HCT116 (cell line): ENCODE measurements at regions not wholly inside any gene's neighbourhood (a gene's known extent, or its start where the extent isn't known, plus 50 kb on each side); places are given as distances from the start of the nearest gene placed in this dataset.

Experiments
- ATAC-seq: fragments of 200-7000 bp; cut with Tn5 transposase; 2 replicates; pipeline ENCODE4 v1.9.1; 2020; ENCODE audit warnings: mild to moderate bottlenecking, moderate library complexity
- BruUV-seq: library from RNA; stranded (reverse); fragments of 400-500 nt; replicated peaks from 2 replicates; lab custom pipeline; 2021; lab: Mats Ljungman, UMichigan
- CTCF ChIA-PET: fragments of 300-600 bp; sonication (Branson Sonifier 250); formaldehyde crosslinking; loops from one replicate; lab custom pipeline; 2021; ENCODE audit warnings: antibody characterized with exemption; lab: Charles Lee
- POLR2A ChIA-PET: fragments of 300-600, 350-600 bp; sonication (Branson Sonifier 250); formaldehyde crosslinking; loops from one replicate; lab custom pipeline; 2021; ENCODE audit warnings: antibody characterized with exemption; lab: Charles Lee
- RAD21 ChIA-PET, 2 experiments: fragments of 300-600 bp; sonication (Branson Sonifier 250); formaldehyde crosslinking; loops; one replicate each; lab custom pipeline; 2023; ENCODE audit warnings: low total read pairs in 2 of 2; ENCODE audit not compliant: uncharacterized antibody in 2 of 2, unreplicated experiment in 2 of 2, low non-redundant PET in 1 of 2; lab: Charles Lee
- DNase-seq: peaks from one replicate; pipeline ENCODE4 v3.0.0-alpha.2; 2010; ENCODE audit warnings: low read depth, low spot score
- H2AFZ ChIP-seq: fragments of 200-600 bp; shearing (Covaris generic), sonication (generic); 2 replicates; pipeline ENCODE4 v1.6.1; 2017; ENCODE audit warnings: low read depth, mixed run types, mixed read lengths, antibody characterized with exemption, low read length; ENCODE audit not compliant: poor library complexity, severe bottlenecking
- H3K27ac ChIP-seq: 2 replicates; pipeline ENCODE4 v1.5.1; 2012; ENCODE audit warnings: low read depth, low read length
- H3K27me3 ChIP-seq: fragments of 200-600 bp; sonication (generic); 2 replicates; pipeline ENCODE4 v1.6.1; 2016; ENCODE audit warnings: mixed run types, low read length, mixed read lengths; ENCODE audit not compliant: insufficient read depth
- H3K36me3 ChIP-seq, 2 experiments: fragments of 200-500 bp in 1 of 2; fragments of 200-600 bp in 1 of 2; sonication (Bioruptor generic) in 1 of 2; sonication (generic) in 1 of 2; 2 replicates each; pipeline versions ENCODE4 v1.5.1 to v1.6.1; 2014 to 2016; ENCODE audit warnings: low read length in 2 of 2, inconsistent platforms in 1 of 2, mixed read lengths in 1 of 2, mixed run types in 1 of 2; ENCODE audit not compliant: insufficient read depth in 2 of 2, control insufficient read depth in 1 of 2
- H3K4me1 ChIP-seq, 2 experiments: fragments of 200-600 bp in 1 of 2; sonication (generic) in 1 of 2; 2 replicates each; pipeline versions ENCODE4 v1.5.1 to v1.6.1; 2012 to 2017; ENCODE audit warnings: low read length in 2 of 2, inconsistent platforms in 1 of 2, mild to moderate bottlenecking in 1 of 2, mixed read lengths in 1 of 2, mixed run types in 1 of 2, moderate library complexity in 1 of 2; ENCODE audit not compliant: insufficient read depth in 2 of 2, control insufficient read depth in 1 of 2
- H3K4me2 ChIP-seq: fragments of 200-600 bp; sonication (generic); 2 replicates; pipeline ENCODE4 v1.6.1; 2017; ENCODE audit warnings: mixed run types, low read length, mixed read lengths
- H3K4me3 ChIP-seq, 2 experiments: fragments of 200-600 bp in 1 of 2; sonication (generic) in 1 of 2; replicated peaks in 1 of 2; 2 replicates each; pipeline ENCODE4 v1.5.1; 2011 to 2016; ENCODE audit warnings: low read length in 2 of 2, control low read depth in 1 of 2, low read depth in 1 of 2, mild to moderate bottlenecking in 1 of 2, mixed read lengths in 1 of 2, mixed run types in 1 of 2
- H3K79me2 ChIP-seq: fragments of 200-600 bp; sonication (generic); 2 replicates; pipeline ENCODE4 v1.6.1; 2017; ENCODE audit warnings: mild to moderate bottlenecking, mixed run types, low read length, moderate library complexity, mixed read lengths; ENCODE audit not compliant: insufficient read depth
- H3K9ac ChIP-seq: fragments of 200-600 bp; sonication (generic); 2 replicates; pipeline ENCODE4 v1.6.1; 2016; ENCODE audit warnings: low read length, mixed read lengths
- H3K9me2 ChIP-seq: fragments of 200-600 bp; sonication (generic), shearing (Covaris generic); 2 replicates; pipeline ENCODE4 v1.6.1; 2017; ENCODE audit warnings: mixed run types, mild to moderate bottlenecking, moderate library complexity; ENCODE audit not compliant: insufficient read depth
- H3K9me3 ChIP-seq, 2 experiments: fragments of 200-500 bp in 1 of 2; fragments of 200-600 bp in 1 of 2; sonication (Bioruptor generic) in 1 of 2; sonication (generic) in 1 of 2; 2 replicates each; pipeline ENCODE4 v1.6.1; 2014 to 2017; ENCODE audit warnings: low read length in 2 of 2, mixed read lengths in 2 of 2, inconsistent platforms in 1 of 2, low read depth in 1 of 2, mild to moderate bottlenecking in 1 of 2, mixed run types in 1 of 2, moderate library complexity in 1 of 2; ENCODE audit not compliant: control insufficient read depth in 1 of 2, insufficient read depth in 1 of 2
- H4K20me1 ChIP-seq: fragments of 200-600 bp; sonication (generic), shearing (Covaris generic); 2 replicates; pipeline ENCODE4 v1.6.1; 2017; ENCODE audit warnings: mixed run types, mild to moderate bottlenecking, moderate library complexity; ENCODE audit not compliant: insufficient read depth
- CBX3 ChIP-seq: IDR thresholded peaks from 2 replicates; pipeline ENCODE4 v1.6.1; 2012; ENCODE audit warnings: low read depth
- CEBPB ChIP-seq: IDR thresholded peaks from 2 replicates; pipeline ENCODE4 v1.6.1; 2012; ENCODE audit warnings: low read depth
- EGR1 ChIP-seq: IDR thresholded peaks from 2 replicates; pipeline ENCODE4 v1.6.1; 2012; ENCODE audit warnings: low read depth
- ELF1 ChIP-seq: IDR thresholded peaks from 2 replicates; pipeline ENCODE4 v1.6.1; 2012; ENCODE audit warnings: low read depth, borderline replicate concordance
- FOSL1 ChIP-seq: IDR thresholded peaks from 2 replicates; pipeline ENCODE4 v1.6.1; 2012; ENCODE audit warnings: low read depth
- MAX ChIP-seq: IDR thresholded peaks from 2 replicates; pipeline ENCODE4 v1.6.1; 2012
- POLR2A ChIP-seq: IDR thresholded peaks from 2 replicates; pipeline ENCODE4 v1.7.0; 2011; ENCODE audit warnings: borderline replicate concordance; ENCODE audit not compliant: insufficient read depth, insufficient read length; ENCODE audit errors: extremely low read depth
- POLR2AphosphoS5 ChIP-seq: IDR thresholded peaks from 2 replicates; pipeline ENCODE4 v1.6.1; 2011; ENCODE audit warnings: mild to moderate bottlenecking, low read depth, low read length, moderate library complexity
- SIN3A ChIP-seq: IDR thresholded peaks from 2 replicates; pipeline ENCODE4 v1.6.1; 2012; ENCODE audit warnings: low read depth
- SP1 ChIP-seq: IDR thresholded peaks from 2 replicates; pipeline ENCODE4 v1.6.1; 2012; ENCODE audit warnings: low read depth
- SRF ChIP-seq: IDR thresholded peaks from 2 replicates; pipeline ENCODE4 v1.6.1; 2012; ENCODE audit warnings: low read depth
- TCF7L2 ChIP-seq: IDR thresholded peaks from 2 replicates; pipeline ENCODE4 v1.7.0; 2011; ENCODE audit warnings: borderline replicate concordance, inconsistent platforms; ENCODE audit not compliant: insufficient read depth, insufficient read length; ENCODE audit errors: extremely low read depth
- YY1 ChIP-seq: IDR thresholded peaks from 2 replicates; pipeline ENCODE4 v1.6.1; 2011; ENCODE audit warnings: low read length, low read depth, moderate library complexity, mild to moderate bottlenecking; ENCODE audit not compliant: insufficient replicate concordance; ENCODE audit errors: extremely low read depth
- ZFX ChIP-seq: fragments of 450-650 bp; IDR thresholded peaks from 2 replicates; pipeline ENCODE4 v1.6.1; 2017
- ZNF274 ChIP-seq: fragments of 200-500 bp; sonication (Bioruptor generic); IDR thresholded peaks from 2 replicates; pipeline ENCODE4 v1.6.1; 2014; ENCODE audit warnings: mild to moderate bottlenecking, low read depth, low read length, inconsistent platforms
- intact Hi-C: fragments of 100-400 bp; cut with micrococcal nuclease; formaldehyde crosslinking; loops from 2 replicates; pipeline ENCODE4 v1.10.0; 2022
- TF ChIP-seq, protein P1 (sequence below): IDR thresholded peaks from 2 replicates; pipeline ENCODE4 v1.6.1; 2012; ENCODE audit warnings: low read depth
- TF ChIP-seq, protein P2 (sequence below), 3 experiments: fragments of 200-600 bp in 1 of 3; sonication (generic) in 1 of 3; IDR thresholded peaks in 2 of 3; conservative IDR thresholded peaks in 1 of 3; 2 replicates each; pipeline ENCODE4 v1.5.1; 2012 to 2017; ENCODE audit warnings: low read depth in 2 of 3, low read length in 2 of 3, antibody characterized with exemption in 1 of 3, borderline replicate concordance in 1 of 3, control low read depth in 1 of 3, mild to moderate bottlenecking in 1 of 3, mixed read lengths in 1 of 3, mixed run types in 1 of 3, moderate library complexity in 1 of 3; ENCODE audit not compliant: insufficient read depth in 1 of 3

GRCh38 chr12:98446682-98447081 is 68.7 kb upstream of the TMPO start:
- H2AFZ ChIP-seq: no peak overlapping the region
- no peak overlapping the region for H3K27ac ChIP-seq
- BruUV-seq: no TSS peak
- H3K4me3 ChIP-seq: no peak overlapping the region
- H4K20me1 ChIP-seq: no peaks in the 10 kb centered on the region
- no peaks in the 10 kb centered on the region for H3K9me2 ChIP-seq
- no peaks in the 10 kb centered on the region for H3K9me3 ChIP-seq
- POLR2A ChIA-PET: no interaction called here
- no peak for TF ChIP-seq TCF7L2
- H3K4me2 ChIP-seq: no peak overlapping the region
- H3K27me3 ChIP-seq: no peaks in the 10 kb centered on the region
- ATAC-seq (no peak), DNase-seq (no peak)
- CTCF ChIA-PET: no interaction called here
- no peaks in the 10 kb centered on the region for H3K79me2 ChIP-seq
- intact Hi-C loops: no loop called here
- no peak overlapping the region for H3K9ac ChIP-seq
- no peaks in the 10 kb centered on the region for H3K4me1 ChIP-seq
- no peaks in the 10 kb centered on the region for H3K36me3 ChIP-seq
- RAD21 ChIA-PET: no interaction called here

- Histone ChIP-seq H4K20me1 (no peaks in the 10 kb centered on the region), H3K4me2 (no peak overlapping the region), H3K36me3 (no peaks in the 10 kb centered on the region)
- BruUV-seq: no TSS peak
- no peak for DNase-seq
- POLR2A ChIA-PET: no interaction called here
- no peak for TF ChIP-seq CBX3
- no peak for TF ChIP-seq SP1
- TF ChIP-seq POLR2A: no peak
- no peak for TF ChIP-seq POLR2AphosphoS5
- TF ChIP-seq YY1: no peak
- TF ChIP-seq ELF1: no peak
- no peak for TF ChIP-seq FOSL1
- TF ChIP-seq ZNF274: no peak
- TF ChIP-seq ZFX: no peak
- no peak for TF ChIP-seq CEBPB
- no peak for TF ChIP-seq TCF7L2
- TF ChIP-seq EGR1: no peak
- TF ChIP-seq MAX: no peak
- no peak for TF ChIP-seq SIN3A
- TF ChIP-seq, protein P1, sequence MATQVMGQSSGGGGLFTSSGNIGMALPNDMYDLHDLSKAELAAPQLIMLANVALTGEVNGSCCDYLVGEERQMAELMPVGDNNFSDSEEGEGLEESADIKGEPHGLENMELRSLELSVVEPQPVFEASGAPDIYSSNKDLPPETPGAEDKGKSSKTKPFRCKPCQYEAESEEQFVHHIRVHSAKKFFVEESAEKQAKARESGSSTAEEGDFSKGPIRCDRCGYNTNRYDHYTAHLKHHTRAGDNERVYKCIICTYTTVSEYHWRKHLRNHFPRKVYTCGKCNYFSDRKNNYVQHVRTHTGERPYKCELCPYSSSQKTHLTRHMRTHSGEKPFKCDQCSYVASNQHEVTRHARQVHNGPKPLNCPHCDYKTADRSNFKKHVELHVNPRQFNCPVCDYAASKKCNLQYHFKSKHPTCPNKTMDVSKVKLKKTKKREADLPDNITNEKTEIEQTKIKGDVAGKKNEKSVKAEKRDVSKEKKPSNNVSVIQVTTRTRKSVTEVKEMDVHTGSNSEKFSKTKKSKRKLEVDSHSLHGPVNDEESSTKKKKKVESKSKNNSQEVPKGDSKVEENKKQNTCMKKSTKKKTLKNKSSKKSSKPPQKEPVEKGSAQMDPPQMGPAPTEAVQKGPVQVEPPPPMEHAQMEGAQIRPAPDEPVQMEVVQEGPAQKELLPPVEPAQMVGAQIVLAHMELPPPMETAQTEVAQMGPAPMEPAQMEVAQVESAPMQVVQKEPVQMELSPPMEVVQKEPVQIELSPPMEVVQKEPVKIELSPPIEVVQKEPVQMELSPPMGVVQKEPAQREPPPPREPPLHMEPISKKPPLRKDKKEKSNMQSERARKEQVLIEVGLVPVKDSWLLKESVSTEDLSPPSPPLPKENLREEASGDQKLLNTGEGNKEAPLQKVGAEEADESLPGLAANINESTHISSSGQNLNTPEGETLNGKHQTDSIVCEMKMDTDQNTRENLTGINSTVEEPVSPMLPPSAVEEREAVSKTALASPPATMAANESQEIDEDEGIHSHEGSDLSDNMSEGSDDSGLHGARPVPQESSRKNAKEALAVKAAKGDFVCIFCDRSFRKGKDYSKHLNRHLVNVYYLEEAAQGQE: no peak
- TF ChIP-seq SRF: no peak
- TF ChIP-seq, protein P2, sequence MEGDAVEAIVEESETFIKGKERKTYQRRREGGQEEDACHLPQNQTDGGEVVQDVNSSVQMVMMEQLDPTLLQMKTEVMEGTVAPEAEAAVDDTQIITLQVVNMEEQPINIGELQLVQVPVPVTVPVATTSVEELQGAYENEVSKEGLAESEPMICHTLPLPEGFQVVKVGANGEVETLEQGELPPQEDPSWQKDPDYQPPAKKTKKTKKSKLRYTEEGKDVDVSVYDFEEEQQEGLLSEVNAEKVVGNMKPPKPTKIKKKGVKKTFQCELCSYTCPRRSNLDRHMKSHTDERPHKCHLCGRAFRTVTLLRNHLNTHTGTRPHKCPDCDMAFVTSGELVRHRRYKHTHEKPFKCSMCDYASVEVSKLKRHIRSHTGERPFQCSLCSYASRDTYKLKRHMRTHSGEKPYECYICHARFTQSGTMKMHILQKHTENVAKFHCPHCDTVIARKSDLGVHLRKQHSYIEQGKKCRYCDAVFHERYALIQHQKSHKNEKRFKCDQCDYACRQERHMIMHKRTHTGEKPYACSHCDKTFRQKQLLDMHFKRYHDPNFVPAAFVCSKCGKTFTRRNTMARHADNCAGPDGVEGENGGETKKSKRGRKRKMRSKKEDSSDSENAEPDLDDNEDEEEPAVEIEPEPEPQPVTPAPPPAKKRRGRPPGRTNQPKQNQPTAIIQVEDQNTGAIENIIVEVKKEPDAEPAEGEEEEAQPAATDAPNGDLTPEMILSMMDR (IDR thresholded peaks at IDR 0.05 in 2 of 3, conservative IDR thresholded peaks at IDR 0.05 in 1 of 3; ENCODE audit: borderline replicate concordance in 1 of 3, insufficient read depth in 1 of 3, low read depth in 2 of 3, low read length in 2 of 3): no peak
- TF ChIP-seq, all 23 proteins: peak for 0
- RAD21 ChIA-PET: no interaction called here
- H2AFZ ChIP-seq: no peak overlapping the region
- intact Hi-C loops: no loop called here
- no peak for ATAC-seq
- no peaks in the 10 kb centered on the region for H3K79me2 ChIP-seq
- H3K9me2 ChIP-seq: no peaks in the 10 kb centered on the region
- no peak overlapping the region for H3K9ac ChIP-seq
- CTCF ChIA-PET: no interaction called here
- H3K4me3 ChIP-seq: no peak overlapping the region
- no peaks in the 10 kb centered on the region for H3K27me3 ChIP-seq
- H3K9me3 ChIP-seq: no peaks in the 10 kb centered on the region
- no peaks in the 10 kb centered on the region for H3K4me1 ChIP-seq
- H3K27ac ChIP-seq: no peak overlapping the region
Measured at GRCh38 chr12:98449584-98449983, 65.8 kb upstream of the TMPO start.
